SK-N-SH treated with all-trans-retinoic acid at 6 μM for 48 hours (cell line): ENCODE measurements at regions not wholly inside any gene's neighbourhood (a gene's known extent, or its start where the extent isn't known, plus 50 kb on each side); places are given as distances from the start of the nearest gene placed in this dataset.

Experiments
- CREB5 ChIP-seq: fragments of 250-450 bp; sonication (Bioruptor Pico); IDR thresholded peaks from 2 replicates; pipeline ENCODE4 v1.5.1; 2020; ENCODE audit warnings: low read depth, mild to moderate bottlenecking, moderate library complexity
- CSDC2 ChIP-seq: fragments of 250-450 bp; sonication (Bioruptor Pico); IDR thresholded peaks from 2 replicates; pipeline ENCODE4 v1.5.0; 2020; ENCODE audit warnings: mild to moderate bottlenecking, moderate library complexity
- OSR1 ChIP-seq: fragments of 250-450 bp; sonication (Bioruptor Pico); IDR thresholded peaks from 2 replicates; pipeline ENCODE4 v1.8.0; 2022; ENCODE audit warnings: moderate library complexity, mild to moderate bottlenecking, inconsistent platforms
- RARB ChIP-seq: fragments of 250-450 bp; sonication (Bioruptor Pico); IDR thresholded peaks from 2 replicates; pipeline ENCODE4 v1.8.0; 2021; ENCODE audit warnings: mild to moderate bottlenecking, moderate library complexity
- TCF4 ChIP-seq: fragments of 250-450 bp; sonication (Bioruptor Pico); IDR thresholded peaks from 2 replicates; pipeline ENCODE4 v1.8.0; 2021; ENCODE audit warnings: mild to moderate bottlenecking, moderate library complexity, borderline replicate concordance
- ZFP3 ChIP-seq: fragments of 250-450 bp; sonication (Bioruptor Pico); IDR thresholded peaks from 2 replicates; pipeline ENCODE4 v1.5.0; 2020; ENCODE audit warnings: mild to moderate bottlenecking, moderate library complexity
- ZNF70 ChIP-seq: fragments of 450-650 bp; formaldehyde crosslinking; IDR thresholded peaks from 2 replicates; pipeline ENCODE4 v1.5.0; 2020; ENCODE audit warnings: mild to moderate bottlenecking, moderate library complexity
- TF ChIP-seq, protein P1 (sequence below): fragments of 250-450 bp; sonication (Bioruptor Pico); IDR thresholded peaks from 2 replicates; pipeline ENCODE4 v1.8.0; 2020; ENCODE audit warnings: mild to moderate bottlenecking, moderate library complexity, borderline replicate concordance

- no peak for TF ChIP-seq RARB (CRISPR knock-in tag)
- TF ChIP-seq TCF4 (CRISPR knock-in tag), result no peak
- TF ChIP-seq CSDC2 (CRISPR knock-in tag), result no peak
- no peak for TF ChIP-seq OSR1 (CRISPR knock-in tag)
- no peak for TF ChIP-seq ZNF70 (CRISPR knock-in tag)
- TF ChIP-seq, protein P1, sequence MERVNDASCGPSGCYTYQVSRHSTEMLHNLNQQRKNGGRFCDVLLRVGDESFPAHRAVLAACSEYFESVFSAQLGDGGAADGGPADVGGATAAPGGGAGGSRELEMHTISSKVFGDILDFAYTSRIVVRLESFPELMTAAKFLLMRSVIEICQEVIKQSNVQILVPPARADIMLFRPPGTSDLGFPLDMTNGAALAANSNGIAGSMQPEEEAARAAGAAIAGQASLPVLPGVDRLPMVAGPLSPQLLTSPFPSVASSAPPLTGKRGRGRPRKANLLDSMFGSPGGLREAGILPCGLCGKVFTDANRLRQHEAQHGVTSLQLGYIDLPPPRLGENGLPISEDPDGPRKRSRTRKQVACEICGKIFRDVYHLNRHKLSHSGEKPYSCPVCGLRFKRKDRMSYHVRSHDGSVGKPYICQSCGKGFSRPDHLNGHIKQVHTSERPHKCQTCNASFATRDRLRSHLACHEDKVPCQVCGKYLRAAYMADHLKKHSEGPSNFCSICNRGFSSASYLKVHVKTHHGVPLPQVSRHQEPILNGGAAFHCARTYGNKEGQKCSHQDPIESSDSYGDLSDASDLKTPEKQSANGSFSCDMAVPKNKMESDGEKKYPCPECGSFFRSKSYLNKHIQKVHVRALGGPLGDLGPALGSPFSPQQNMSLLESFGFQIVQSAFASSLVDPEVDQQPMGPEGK (CRISPR knock-in tag), result no peak
- TF ChIP-seq ZFP3 (CRISPR knock-in tag), result no peak
- no peak for TF ChIP-seq CREB5 (CRISPR knock-in tag)
Observed at GRCh38 chr2:155157065-155157464, 458.6 kb downstream of the KCNJ3 start.
